K562 (cell line): ENCODE measurements at regions not wholly inside any gene's neighbourhood (a gene's known extent, or its start where the extent isn't known, plus 50 kb on each side); places are given as distances from the start of the nearest gene placed in this dataset.

ENCODE experiments used
- ARID1B ChIP-seq: fragments of 450-650 bp; IDR thresholded peaks from 2 replicates; pipeline ENCODE4 v1.6.1; 2016; ENCODE audit warnings: antibody characterized with exemption, mild to moderate bottlenecking, inconsistent platforms
- FOXA1 ChIP-seq: fragments of 450-650 bp; IDR thresholded peaks from 2 replicates; pipeline ENCODE4 v1.6.1; 2016; ENCODE audit warnings: mild to moderate bottlenecking, borderline replicate concordance
- FOXJ3 ChIP-seq: sonication (generic); formaldehyde crosslinking; IDR thresholded peaks from 2 replicates; pipeline ENCODE4 v1.4.0; 2020; ENCODE audit warnings: mild to moderate bottlenecking, missing genetic modification reagents
- KDM5B ChIP-seq: fragments of 200-600 bp; sonication (generic); IDR thresholded peaks from 2 replicates; pipeline ENCODE4 v1.6.1; 2012; ENCODE audit warnings: low read depth, mild to moderate bottlenecking, moderate library complexity, low read length, control low read depth, inconsistent platforms; ENCODE audit not compliant: insufficient replicate concordance
- LCOR ChIP-seq: sonication (generic); formaldehyde crosslinking; IDR thresholded peaks from 2 replicates; pipeline ENCODE4 v1.8.0; 2022; ENCODE audit warnings: mild to moderate bottlenecking, missing genetic modification reagents
- MAFK ChIP-seq: IDR thresholded peaks from 2 replicates; pipeline ENCODE4 v1.6.1; 2011; ENCODE audit warnings: low read length, improper control_type of control experiment
- U2AF1 ChIP-seq: fragments of 200-400 bp; formaldehyde crosslinking; optimal IDR thresholded peaks from 2 replicates; pipeline ENCODE3; 2017; ENCODE audit warnings: mild to moderate bottlenecking, low read depth, low read length, moderate library complexity
- ZBTB11 ChIP-seq, 3 experiments: fragments of 200-800 bp in 1 of 3; fragments of 250-450 bp in 1 of 3; fragments of 450-650 bp in 1 of 3; sonication (Bioruptor Pico) in 1 of 3; sonication (Bioruptor generic) in 1 of 3; formaldehyde crosslinking in 1 of 3; IDR thresholded peaks; 2 replicates each; pipeline versions ENCODE4 v1.6.1 to v1.8.0; 2016 to 2022; ENCODE audit warnings: mild to moderate bottlenecking in 2 of 3, missing genetic modification characterization in 2 of 3, missing compliant biosample characterization in 1 of 3, moderate library complexity in 1 of 3
- ZNF143 ChIP-seq: sonication (generic); formaldehyde crosslinking; IDR thresholded peaks from 2 replicates; pipeline ENCODE4 v1.9.0; 2022; ENCODE audit warnings: mild to moderate bottlenecking, missing genetic modification reagents
- ZNF589 ChIP-seq: fragments of 200-800 bp; sonication (Bioruptor generic); IDR thresholded peaks from 2 replicates; pipeline ENCODE4 v1.6.1; 2016; ENCODE audit warnings: low read depth, missing genetic modification characterization, missing compliant biosample characterization
- ZNF592 ChIP-seq: fragments of 450-650 bp; IDR thresholded peaks from 2 replicates; pipeline ENCODE4 v1.6.1; 2017; ENCODE audit warnings: antibody characterized with exemption, mild to moderate bottlenecking
- TF ChIP-seq, protein P1 (sequence below), 3 experiments: IDR thresholded peaks in 2 of 3; conservative IDR thresholded peaks in 1 of 3; 2 replicates each; pipeline ENCODE4 v1.5.1; 2011 to 2012; ENCODE audit warnings: low read length in 3 of 3, mild to moderate bottlenecking in 3 of 3, control low read depth in 2 of 3, improper control_type of control experiment in 1 of 3, inconsistent platforms in 1 of 3, low read depth in 1 of 3, mixed read lengths in 1 of 3, moderate library complexity in 1 of 3; ENCODE audit not compliant: insufficient read depth in 2 of 3

DNA sequence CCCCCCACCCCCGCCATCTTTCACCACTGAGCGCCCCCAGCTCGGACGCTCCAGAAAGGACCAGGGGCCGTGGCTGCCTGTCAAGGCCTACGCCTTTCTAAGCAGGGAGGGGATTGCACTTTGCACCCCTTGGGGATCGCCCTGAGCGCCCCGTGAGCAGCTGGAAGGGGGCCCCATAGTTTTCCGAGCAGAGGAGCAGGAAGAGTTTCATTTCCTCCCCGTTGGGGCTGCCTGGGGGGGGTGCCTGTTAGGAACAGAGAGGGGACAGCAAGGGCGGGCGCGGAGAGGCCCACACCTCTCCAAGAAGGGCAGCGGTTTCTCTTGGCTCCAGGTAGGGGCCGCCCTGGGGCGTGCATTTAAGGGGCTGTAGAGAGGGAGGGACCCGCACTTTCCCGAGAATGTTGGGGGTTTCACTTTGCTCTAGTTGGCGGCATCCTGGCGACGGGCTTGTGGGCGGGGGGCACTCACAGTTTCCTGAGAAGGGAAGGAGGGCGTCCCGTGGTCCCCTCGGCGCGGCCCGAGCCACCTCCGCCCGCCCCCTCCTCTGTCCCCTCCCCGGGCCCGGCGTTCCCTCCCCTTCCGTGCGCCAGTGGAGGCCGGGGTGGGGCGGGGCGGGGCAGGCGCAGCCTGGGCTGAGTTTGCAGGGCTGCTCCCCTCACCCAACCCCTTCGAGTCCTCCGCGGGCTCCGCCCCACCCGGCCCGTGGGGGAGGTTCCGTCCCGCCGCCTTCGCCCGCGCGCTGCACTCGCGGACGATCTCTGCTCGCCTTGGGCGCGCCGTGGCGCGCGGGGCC is 82.3 kb upstream of the CD99 start (continued):
- no peak for TF ChIP-seq ZNF592
- no peak for TF ChIP-seq U2AF1
- TF ChIP-seq MAFK = no peak
- TF ChIP-seq, protein P1, sequence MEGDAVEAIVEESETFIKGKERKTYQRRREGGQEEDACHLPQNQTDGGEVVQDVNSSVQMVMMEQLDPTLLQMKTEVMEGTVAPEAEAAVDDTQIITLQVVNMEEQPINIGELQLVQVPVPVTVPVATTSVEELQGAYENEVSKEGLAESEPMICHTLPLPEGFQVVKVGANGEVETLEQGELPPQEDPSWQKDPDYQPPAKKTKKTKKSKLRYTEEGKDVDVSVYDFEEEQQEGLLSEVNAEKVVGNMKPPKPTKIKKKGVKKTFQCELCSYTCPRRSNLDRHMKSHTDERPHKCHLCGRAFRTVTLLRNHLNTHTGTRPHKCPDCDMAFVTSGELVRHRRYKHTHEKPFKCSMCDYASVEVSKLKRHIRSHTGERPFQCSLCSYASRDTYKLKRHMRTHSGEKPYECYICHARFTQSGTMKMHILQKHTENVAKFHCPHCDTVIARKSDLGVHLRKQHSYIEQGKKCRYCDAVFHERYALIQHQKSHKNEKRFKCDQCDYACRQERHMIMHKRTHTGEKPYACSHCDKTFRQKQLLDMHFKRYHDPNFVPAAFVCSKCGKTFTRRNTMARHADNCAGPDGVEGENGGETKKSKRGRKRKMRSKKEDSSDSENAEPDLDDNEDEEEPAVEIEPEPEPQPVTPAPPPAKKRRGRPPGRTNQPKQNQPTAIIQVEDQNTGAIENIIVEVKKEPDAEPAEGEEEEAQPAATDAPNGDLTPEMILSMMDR (IDR thresholded peaks at IDR 0.05 in 2 of 3, conservative IDR thresholded peaks at IDR 0.05 in 1 of 3; ENCODE audit: insufficient read depth in 2 of 3, low read depth in 1 of 3, low read length in 3 of 3) = peak in 1 of 3 experiments; percentile 14; a peak in 1 of 6 replicates
- TF ChIP-seq LCOR (CRISPR knock-in tag) = no peak
- no peak for TF ChIP-seq ZNF143
- no peak for TF ChIP-seq FOXA1
- TF ChIP-seq KDM5B = no peak
- no peak for TF ChIP-seq ARID1B
- no peak for TF ChIP-seq FOXJ3 (CRISPR knock-in tag)
- TF ChIP-seq ZNF589 (CRISPR knock-in tag) = no peak
- 0 out of 6 replicates have a peak, but pooled peaks of 1 of the 3 experiments have one; percentile 34 for TF ChIP-seq ZBTB11 (CRISPR knock-in tag; IDR thresholded peaks at IDR 0.05)
